CMK (cell line): ENCODE measurements at regions not wholly inside any gene's neighbourhood (a gene's known extent, or its start where the extent isn't known, plus 50 kb on each side); places are given as distances from the start of the nearest gene placed in this dataset.

Experiments used
- DNase-seq: peaks from one replicate; pipeline ENCODE4 v3.0.0-alpha.2; 2010; ENCODE audit warnings: low read depth

- no peak for DNase-seq
These were observed 240.4 kb downstream of the HAUS1 start for GRCh38 chr18:46344416-46345180.

- DNase-seq: no peak
These were observed 240.9 kb downstream of the HAUS1 start for GRCh38 chr18:46345181-46345465.

DNA sequence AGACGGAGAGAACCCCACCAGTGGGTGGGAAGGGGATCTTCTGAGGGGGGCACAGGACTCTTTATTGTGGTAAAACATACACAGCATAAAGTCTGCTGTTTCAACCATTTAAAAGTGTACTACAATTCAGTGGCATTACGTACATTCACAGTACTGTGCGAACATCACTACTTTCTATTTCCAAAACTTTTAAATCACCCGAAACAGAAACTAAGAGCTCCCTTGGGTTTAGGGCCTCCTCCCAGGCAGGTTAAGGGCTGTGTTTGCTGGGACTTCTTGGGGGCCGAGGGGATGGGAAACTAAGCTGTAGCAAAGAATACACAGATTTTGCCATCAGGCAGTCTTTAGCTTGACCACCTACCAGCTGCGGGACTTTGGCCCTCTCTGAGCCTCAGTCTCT lies 242.0 kb downstream of the HAUS1 start:
- no peak for DNase-seq

GRCh38 chr18:46346896-46347630 lies 242.9 kb downstream of the HAUS1 start:
- no peak for DNase-seq

DNA sequence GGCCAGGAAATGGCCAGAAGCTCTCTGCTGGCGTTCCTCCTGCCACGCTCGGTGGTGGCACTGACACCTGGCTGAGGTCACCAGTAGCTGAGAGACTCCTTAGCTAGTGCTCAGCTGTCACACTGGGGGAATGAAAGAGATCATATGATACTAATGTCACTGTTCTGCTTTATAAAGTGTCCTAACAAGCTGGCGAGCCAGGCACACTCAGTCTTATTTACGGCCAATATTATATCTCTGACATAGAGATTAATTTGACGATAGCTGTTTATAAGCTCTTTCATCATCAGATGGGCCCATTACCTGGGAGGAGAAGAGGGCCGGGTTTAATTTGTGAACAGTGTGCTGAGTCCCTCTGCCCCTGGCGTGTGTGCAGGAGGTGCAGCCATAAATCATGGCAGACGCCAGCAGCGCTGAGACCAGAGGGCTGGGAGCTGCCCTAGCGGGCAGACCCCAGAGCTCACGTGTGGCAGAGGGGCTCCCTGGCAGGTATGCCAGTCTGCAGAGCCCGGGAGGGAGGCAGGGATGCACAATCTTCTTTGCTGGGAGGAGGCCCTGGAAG lies 246.5 kb downstream of the HAUS1 start:
- no peak for DNase-seq

GRCh38 chr18:46352520-46353250 lies 248.5 kb downstream of the HAUS1 start:
- no peak for DNase-seq

GRCh38 chr18:46353460-46353859 lies 249.3 kb downstream of the HAUS1 start:
- DNase-seq: no peak

DNA sequence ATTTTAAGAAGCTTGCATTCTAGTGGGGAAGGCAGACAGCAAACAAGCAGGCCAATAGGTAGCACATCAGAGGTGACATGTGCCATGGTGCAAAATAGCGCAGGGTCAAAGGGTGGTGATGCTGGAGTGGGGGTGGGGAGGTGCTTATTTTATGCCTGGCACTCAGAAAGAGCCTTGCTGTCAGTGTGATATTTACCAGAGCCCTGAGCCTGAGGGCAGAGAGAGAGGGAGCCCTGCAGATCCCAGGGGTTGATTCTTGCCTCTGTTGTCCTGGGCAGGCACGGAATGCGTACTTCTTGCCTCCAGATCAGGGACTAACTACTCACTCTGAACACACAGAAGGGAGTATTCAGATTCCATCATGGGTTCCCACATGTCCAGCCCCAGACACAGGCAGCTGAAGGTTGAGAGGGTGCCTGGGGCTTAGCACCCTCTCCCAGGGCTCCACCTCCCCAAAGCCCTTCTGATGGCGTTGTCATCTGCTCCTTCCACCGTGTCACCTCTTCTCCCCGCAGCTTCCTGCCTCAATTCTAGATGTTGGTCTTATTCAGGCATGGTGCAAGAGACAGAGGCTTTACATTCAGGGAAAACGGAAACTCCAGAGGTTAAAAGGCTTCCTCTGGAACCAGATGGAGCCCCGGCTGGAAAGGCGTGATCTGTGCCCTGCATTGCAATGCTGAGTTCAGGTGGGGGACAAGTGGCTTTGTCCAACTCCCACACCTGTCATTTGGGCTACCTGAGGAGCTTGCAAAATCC lies 252.3 kb downstream of the HAUS1 start:
- no peak for DNase-seq

DNA sequence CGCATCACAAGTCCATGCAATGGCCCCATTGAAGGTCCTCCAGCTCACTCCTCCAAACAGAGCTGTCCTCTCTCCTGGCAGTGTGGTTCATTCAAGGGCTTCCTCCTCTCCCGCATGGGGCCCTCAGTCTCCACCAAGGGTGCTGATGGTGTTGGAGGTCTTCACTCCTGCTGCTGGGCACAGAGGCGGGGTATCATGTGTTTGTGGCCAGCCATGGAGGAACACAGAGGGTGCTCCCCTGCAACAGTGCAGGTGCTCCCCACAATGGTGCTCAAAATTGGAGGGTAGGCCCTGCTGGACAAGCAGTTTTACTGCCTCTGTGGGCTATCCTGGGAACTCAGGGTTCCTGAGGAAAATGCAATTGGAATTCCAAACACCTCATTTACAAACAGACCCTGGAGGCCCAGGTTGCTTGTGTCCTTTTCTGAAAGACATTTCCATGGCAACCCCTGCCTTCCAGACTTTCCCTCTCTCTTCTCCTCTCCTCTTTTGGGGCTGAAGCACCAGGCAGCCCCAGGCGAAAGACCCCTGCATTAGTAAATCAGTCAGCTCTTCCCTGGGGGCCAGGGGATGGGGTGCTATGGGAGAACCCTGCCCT lies 256.0 kb downstream of the HAUS1 start:
- no peak for DNase-seq

GRCh38 chr18:46360866-46361265 lies 256.7 kb downstream of the HAUS1 start:
- DNase-seq: no peak

GRCh38 chr18:46362533-46362932 lies 258.3 kb downstream of the HAUS1 start:
- DNase-seq: no peak

GRCh38 chr18:46364048-46364447 lies 259.9 kb downstream of the HAUS1 start:
- no peak for DNase-seq

GRCh38 chr18:46366201-46366600 lies 262.0 kb downstream of the HAUS1 start:
- no peak for DNase-seq

- DNase-seq: no peak
These were observed 262.7 kb downstream of the HAUS1 start for GRCh38 chr18:46366751-46367376.

DNA sequence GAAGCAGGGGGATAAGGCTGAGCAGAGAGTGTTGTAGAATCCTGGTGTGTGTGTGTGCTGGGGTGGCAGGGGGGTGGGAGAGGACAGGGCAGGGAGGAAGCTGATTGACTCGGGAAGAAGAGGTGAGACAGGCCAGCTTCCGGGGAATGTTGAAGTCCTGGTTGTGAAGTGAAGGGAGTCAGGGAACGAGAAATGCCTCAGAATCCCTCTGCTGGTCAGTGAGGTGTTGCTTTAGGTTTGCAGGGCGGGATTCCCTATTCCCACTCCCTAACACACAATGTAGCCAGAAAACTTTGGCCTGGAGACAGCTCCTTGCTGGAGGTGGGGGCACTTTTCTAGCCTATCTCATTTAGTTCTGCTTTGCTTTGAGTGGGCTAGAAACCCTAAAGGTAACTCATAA lies 265.1 kb downstream of the HAUS1 start:
- DNase-seq: no peak

- DNase-seq: no peak
These were observed 266.7 kb downstream of the HAUS1 start for GRCh38 chr18:46370898-46371297.

- no peak for DNase-seq
These were observed 268.5 kb downstream of the HAUS1 start for GRCh38 chr18:46372670-46373069.

DNA sequence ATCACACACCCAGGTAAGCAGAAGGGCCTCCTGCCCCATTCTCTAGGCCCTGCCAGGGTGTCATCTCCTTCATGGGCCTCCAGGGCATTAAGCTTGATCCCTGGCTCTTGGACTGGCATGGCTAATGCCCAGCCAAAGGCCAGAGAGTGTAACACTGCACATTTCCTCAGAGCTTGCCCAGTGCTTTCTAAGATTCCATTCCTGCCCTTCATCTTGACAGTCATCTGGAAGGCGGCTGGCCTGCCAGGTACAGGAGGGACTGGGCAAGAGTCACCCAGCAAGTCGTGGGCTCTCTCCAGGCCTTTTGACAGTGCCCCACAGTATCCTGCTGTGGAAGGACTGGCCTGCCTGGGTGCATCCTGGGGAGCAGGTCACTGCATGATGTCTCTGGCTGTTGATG lies 268.9 kb downstream of the HAUS1 start:
- DNase-seq: no peak

DNA sequence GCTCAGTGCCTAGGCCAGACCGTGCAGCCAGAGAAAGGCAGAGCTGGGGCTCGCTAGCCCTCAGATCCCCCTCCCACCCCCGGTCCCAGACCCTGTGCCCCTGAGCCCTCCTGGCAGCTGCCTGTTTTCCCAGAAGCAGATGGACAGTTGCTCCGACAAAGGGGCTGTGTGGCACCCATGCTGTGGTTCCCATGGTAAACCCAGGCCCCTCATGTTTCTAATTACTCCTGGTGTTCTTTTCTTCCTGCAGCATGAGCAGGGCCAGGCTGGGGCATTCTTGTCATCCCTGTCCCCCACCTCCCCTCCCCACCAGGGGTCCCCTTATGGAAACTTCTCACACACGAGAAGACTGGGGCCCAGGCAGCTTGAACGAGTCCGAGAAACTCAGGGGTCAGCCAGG lies 269.6 kb downstream of the HAUS1 start:
- no peak for DNase-seq

DNA sequence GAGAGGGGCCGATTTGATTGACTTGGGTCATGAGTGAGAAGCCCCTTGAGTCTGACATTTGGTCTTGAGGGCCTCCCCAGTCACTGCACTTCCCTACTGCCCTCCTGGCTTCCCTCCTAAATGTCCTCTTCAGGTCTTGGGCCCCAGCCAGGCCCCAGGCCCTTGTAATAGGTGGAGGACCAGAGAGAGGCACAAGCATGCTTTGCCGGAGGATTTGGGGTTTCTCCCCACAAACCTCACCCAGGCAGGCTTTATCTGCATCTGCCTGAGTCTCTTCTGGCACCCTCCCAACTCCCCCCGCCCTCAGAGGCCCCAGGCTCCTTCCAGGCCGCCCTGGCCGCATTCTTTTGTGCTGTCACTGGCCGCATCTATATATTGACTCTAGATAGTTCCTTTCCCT lies 270.7 kb downstream of the HAUS1 start:
- DNase-seq: no peak

DNA sequence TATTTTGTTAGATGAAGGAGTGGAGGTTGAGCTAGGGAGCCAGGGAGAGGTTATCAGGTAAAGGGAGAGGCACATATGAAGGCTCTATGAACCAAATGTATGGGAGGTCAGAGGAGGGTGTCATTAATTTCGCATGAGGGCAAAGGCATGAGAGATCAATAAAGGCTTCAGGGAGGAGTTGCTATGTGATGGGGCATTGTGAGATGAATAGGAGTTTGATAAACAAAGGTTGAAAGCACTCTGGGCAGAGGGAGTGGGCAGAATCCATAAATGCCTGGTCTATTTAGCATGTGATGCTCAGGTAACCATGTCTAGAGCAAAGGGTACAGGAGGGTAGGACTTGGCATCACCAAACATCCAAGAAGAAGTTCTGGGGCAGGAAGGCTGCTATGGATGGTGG lies 273.4 kb downstream of the HAUS1 start:
- DNase-seq: no peak
